ENCODE measurements at regions not wholly inside any gene's neighbourhood (a gene's known extent, or its start where the extent isn't known, plus 50 kb on each side); places are given as distances from the start of the nearest gene placed in this dataset.

- TF ChIP-seq SUZ12 (IDR thresholded peaks at IDR 0.05; ENCODE audit: extremely low read depth, insufficient read depth, insufficient read length), result no peak
- no peak for TF ChIP-seq YY1 (IDR thresholded peaks at IDR 0.05; ENCODE audit: insufficient read depth, insufficient read length)
- TF ChIP-seq ZNF274 (IDR thresholded peaks at IDR 0.05; ENCODE audit: low read depth, low read length), result no peak
These were observed 730.8 kb upstream of the EPHA6 start for GRCh38 chr3:96083610-96084009.
